SK-N-MC (cell line): ENCODE measurements at regions not wholly inside any gene's neighbourhood (a gene's known extent, or its start where the extent isn't known, plus 50 kb on each side); places are given as distances from the start of the nearest gene placed in this dataset.

Source experiments
- EZH2 ChIP-seq: fragments of 200-600 bp; sonication (generic); IDR thresholded peaks from one replicate; pipeline ENCODE4 v1.6.1; 2017; ENCODE audit warnings: antibody characterized with exemption
- POLR2AphosphoS5 ChIP-seq: IDR thresholded peaks from 2 replicates; pipeline ENCODE4 v1.6.1; 2012; ENCODE audit warnings: mild to moderate bottlenecking, low read depth, low read length, borderline replicate concordance

DNA sequence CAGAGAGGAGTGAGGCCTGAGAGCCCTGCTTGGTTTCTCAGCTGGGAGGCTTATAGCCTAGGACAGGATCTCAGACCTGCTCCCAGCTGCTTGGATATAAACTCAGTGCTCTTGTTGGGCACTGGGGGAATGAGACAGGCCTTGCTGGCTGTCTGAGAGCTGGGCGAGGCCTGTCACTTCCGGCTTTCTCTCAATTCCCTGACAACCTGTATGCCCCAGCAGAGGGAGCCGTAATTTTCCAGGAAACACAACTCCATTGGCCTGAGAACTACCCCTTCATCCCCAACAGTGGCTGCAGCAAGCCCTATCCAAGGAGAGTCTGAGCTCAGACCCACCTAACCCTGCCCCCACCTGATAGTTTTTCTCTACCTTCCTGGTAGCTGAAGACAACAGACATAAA, 258.3 kb upstream of the STXBP6 start:
- TF ChIP-seq EZH2: no peak
- TF ChIP-seq POLR2AphosphoS5: no peak
